Smooth muscle cell (in vitro differentiated cells): ENCODE measurements at regions not wholly inside any gene's neighbourhood (a gene's known extent, or its start where the extent isn't known, plus 50 kb on each side); places are given as distances from the start of the nearest gene placed in this dataset.

Source experiments
- DNase-seq: peaks from one replicate; lab custom pipeline; 2025; ENCODE audit not compliant: unreplicated experiment; lab: John Stamatoyannopoulos, UW
- H2AFZ ChIP-seq: fragments of 200-600 bp; sonication (generic); 2 replicates; pipeline ENCODE4 v1.6.0; 2016; ENCODE audit warnings: antibody characterized with exemption, low read depth, mild to moderate bottlenecking
- H3F3A ChIP-seq: fragments of 200-600 bp; sonication (generic); 2 replicates; pipeline ENCODE4 v1.6.0; 2017; ENCODE audit warnings: antibody characterized with exemption, low read depth
- H3K27ac ChIP-seq: fragments of 200-600 bp; sonication (generic); 2 replicates; pipeline ENCODE4 v1.5.1; 2016; ENCODE audit warnings: low read depth, mild to moderate bottlenecking
- H3K27me3 ChIP-seq: fragments of 200-600 bp; sonication (generic); 2 replicates; pipeline ENCODE4 v1.6.1; 2016; ENCODE audit warnings: low read depth, mild to moderate bottlenecking
- H3K36me3 ChIP-seq: fragments of 200-600 bp; sonication (generic); 2 replicates; pipeline ENCODE4 v1.5.1; 2016; ENCODE audit warnings: low read depth
- H3K4me1 ChIP-seq: fragments of 200-600 bp; sonication (generic); 2 replicates; pipeline ENCODE4 v1.5.1; 2016; ENCODE audit warnings: low read depth
- H3K4me2 ChIP-seq: fragments of 200-600 bp; sonication (generic); 2 replicates; pipeline ENCODE4 v1.6.0; 2016; ENCODE audit warnings: mild to moderate bottlenecking
- H3K4me3 ChIP-seq: fragments of 200-600 bp; sonication (generic); 2 replicates; pipeline ENCODE4 v1.5.1; 2016; ENCODE audit warnings: mild to moderate bottlenecking
- H3K79me2 ChIP-seq: fragments of 200-600 bp; sonication (generic); 2 replicates; pipeline ENCODE4 v1.6.0; 2016; ENCODE audit warnings: low read depth, mild to moderate bottlenecking
- H3K9ac ChIP-seq: fragments of 200-600 bp; sonication (generic); 2 replicates; pipeline ENCODE4 v1.6.0; 2016; ENCODE audit warnings: low read depth
- H3K9me3 ChIP-seq: fragments of 200-600 bp; sonication (generic); replicated peaks from 2 replicates; pipeline ENCODE4 v1.5.1; 2016; ENCODE audit warnings: low read depth
- H4K20me1 ChIP-seq: fragments of 200-600 bp; sonication (generic); 2 replicates; pipeline ENCODE4 v1.6.0; 2016; ENCODE audit warnings: low read depth
- CTCF ChIP-seq: fragments of 200-600 bp; sonication (generic); IDR thresholded peaks from 2 replicates; pipeline ENCODE4 v1.5.1; 2017; ENCODE audit warnings: borderline replicate concordance, mild to moderate bottlenecking, antibody characterized with exemption; ENCODE audit not compliant: insufficient read depth, poor library complexity, severe bottlenecking
- WGBS: methylation state at CpG from one replicate; pipeline ENCODE4 v1.1.7; 2016; ENCODE audit warnings: low lambda C conversion rate; 5-methylcytosine and 5-hydroxymethylcytosine counted together

DNA sequence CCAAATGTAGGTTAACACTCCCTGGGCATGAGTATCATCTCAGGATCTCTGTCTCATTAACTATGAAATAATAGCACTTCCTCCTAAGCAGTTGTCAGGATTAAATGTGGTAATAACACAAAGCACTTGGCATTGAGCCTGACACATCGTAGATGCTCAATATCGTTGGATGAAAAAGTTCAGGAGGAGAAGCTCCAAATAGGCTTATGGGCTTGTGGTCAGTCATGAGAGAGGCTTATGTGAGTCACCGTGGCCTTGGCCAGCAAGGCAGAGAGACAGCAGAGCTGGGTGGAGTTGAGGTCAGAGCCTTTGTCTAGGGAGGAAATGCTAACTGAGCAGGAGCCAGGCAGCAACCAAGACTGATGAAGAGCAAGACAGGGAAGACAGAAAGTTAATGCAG, 68.3 kb upstream of the PPM1B start:
- no peaks in the 10 kb centered on the region for H3K27me3 ChIP-seq
- no peak overlapping the region for H3K27ac ChIP-seq
- H3K9me3 ChIP-seq = no peaks in the 10 kb centered on the region
- no peak overlapping the region for H3K9ac ChIP-seq
- H3K79me2 ChIP-seq = no peaks in the 10 kb centered on the region
- H3K4me1 ChIP-seq = no peaks in the 10 kb centered on the region
- H2AFZ ChIP-seq = no peak overlapping the region
- H3K36me3 ChIP-seq = no peaks in the 10 kb centered on the region
- no peak for TF ChIP-seq CTCF
- no peak for DNase-seq
- H4K20me1 ChIP-seq = no peaks in the 10 kb centered on the region
- H3K4me2 ChIP-seq = no peak overlapping the region
- no peaks in the 10 kb centered on the region for H3F3A ChIP-seq
- H3K4me3 ChIP-seq = no peak overlapping the region
- 26% methylated on average over 3 of the region's 3 CpGs for WGBS

- DNase-seq = no peak
- Histone ChIP-seq H3K4me1 (no peaks in the 10 kb centered on the region), H2AFZ (no peak overlapping the region), H3K9me3 (no peaks in the 10 kb centered on the region), H3K27ac (no peak overlapping the region), H3K79me2 (no peaks in the 10 kb centered on the region), H3F3A (no peaks in the 10 kb centered on the region), H3K27me3 (no peaks in the 10 kb centered on the region), H4K20me1 (no peaks in the 10 kb centered on the region), H3K4me3 (no peak overlapping the region), H3K4me2 (no peak overlapping the region), H3K36me3 (no peaks in the 10 kb centered on the region), H3K9ac (no peak overlapping the region)
- WGBS = 85% methylated on average over 1 of the region's 1 CpG
- TF ChIP-seq CTCF = no peak
Measured at GRCh38 chr2:44101246-44101645, 67.4 kb upstream of the PPM1B start.

GRCh38 chr2:44102790-44103562, 65.7 kb upstream of the PPM1B start:
- no peak overlapping the region for H3K4me3 ChIP-seq
- no peak overlapping the region for H3K9ac ChIP-seq
- no peak for DNase-seq
- TF ChIP-seq CTCF = no peak
- H3K4me1 ChIP-seq = no peaks in the 10 kb centered on the region
- H3K27ac ChIP-seq = no peak overlapping the region
- H3F3A ChIP-seq = no peaks in the 10 kb centered on the region
- no peak overlapping the region for H2AFZ ChIP-seq
- H3K4me2 ChIP-seq = no peak overlapping the region
- no peaks in the 10 kb centered on the region for H4K20me1 ChIP-seq
- H3K36me3 ChIP-seq = no peaks in the 10 kb centered on the region
- 75% methylated on average over 8 of the region's 8 CpGs for WGBS
- no peaks in the 10 kb centered on the region for H3K27me3 ChIP-seq
- no peaks in the 10 kb centered on the region for H3K9me3 ChIP-seq
- no peaks in the 10 kb centered on the region for H3K79me2 ChIP-seq

GRCh38 chr2:44103639-44104038, 65.0 kb upstream of the PPM1B start:
- H3F3A ChIP-seq = no peaks in the 10 kb centered on the region
- H4K20me1 ChIP-seq = no peaks in the 10 kb centered on the region
- H2AFZ ChIP-seq = no peak overlapping the region
- no peaks in the 10 kb centered on the region for H3K4me1 ChIP-seq
- DNase-seq = no peak
- H3K4me2 ChIP-seq = no peak overlapping the region
- no peak overlapping the region for H3K27ac ChIP-seq
- TF ChIP-seq CTCF = no peak
- H3K27me3 ChIP-seq = no peaks in the 10 kb centered on the region
- H3K9ac ChIP-seq = no peak overlapping the region
- no peaks in the 10 kb centered on the region for H3K9me3 ChIP-seq
- no peak overlapping the region for H3K4me3 ChIP-seq
- H3K79me2 ChIP-seq = no peaks in the 10 kb centered on the region
- no peaks in the 10 kb centered on the region for H3K36me3 ChIP-seq
- WGBS = 96% methylated on average over 6 of the region's 6 CpGs
